ENCODE measurements at regions not wholly inside any gene's neighbourhood (a gene's known extent, or its start where the extent isn't known, plus 50 kb on each side); places are given as distances from the start of the nearest gene placed in this dataset.
A peak's percentile ranks its signal among the peaks of the same experiment; 100 is the strongest.

- DNase-seq: no peak
Observed at GRCh38 chr6:18973251-18973650, 586.1 kb downstream of the RNF144B start.

- no peak for DNase-seq
Observed at GRCh38 chr6:18976091-18976490, 588.9 kb downstream of the RNF144B start.

- no peak for DNase-seq
Observed at GRCh38 chr6:18976966-18977365, 589.8 kb downstream of the RNF144B start.

GRCh38 chr6:18978337-18979128, 591.4 kb downstream of the RNF144B start:
- DNase-seq: no peak

DNA sequence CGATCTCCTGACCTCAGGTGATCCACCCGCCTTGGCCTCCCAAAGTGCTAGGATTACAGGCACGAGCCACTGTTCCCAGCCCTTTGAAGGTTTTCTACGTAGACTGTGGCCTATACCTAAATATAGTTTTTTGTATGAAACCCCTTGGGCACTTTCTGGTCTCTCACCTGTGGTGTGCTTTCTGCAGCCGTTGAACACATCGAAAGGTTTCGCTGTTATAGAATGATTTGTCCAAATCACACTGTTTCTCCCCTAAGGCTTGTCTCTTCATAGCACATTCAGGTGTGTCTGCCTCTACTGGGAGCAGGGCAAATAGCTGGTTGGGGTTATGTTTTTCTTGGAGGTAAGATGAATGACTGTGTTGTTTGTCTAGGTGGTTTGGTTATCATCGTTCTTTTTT, 597.9 kb downstream of the RNF144B start:
- no peak for DNase-seq

DNA sequence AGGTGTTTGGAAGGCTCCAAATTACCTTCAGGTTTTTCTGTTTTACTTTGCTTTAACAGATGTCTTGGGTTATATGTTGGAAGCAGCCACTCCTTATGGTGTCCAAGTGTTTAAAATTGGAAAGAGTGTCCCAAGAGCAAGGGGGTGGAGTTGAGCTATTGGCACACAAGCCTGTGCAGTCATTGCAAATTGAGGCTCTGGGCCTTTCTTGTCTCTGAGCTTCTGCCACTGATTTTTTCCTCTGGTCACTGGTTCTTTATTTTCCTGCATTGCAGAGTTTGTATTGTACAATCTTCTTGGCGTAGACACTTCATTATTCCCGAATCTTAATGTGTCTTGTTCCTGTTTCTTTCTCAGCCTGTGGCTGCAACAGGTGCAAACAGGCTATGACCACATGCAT, 598.8 kb downstream of the RNF144B start:
- no peak for DNase-seq

- DNase-seq: no peak
Observed at GRCh38 chr6:18988636-18989035, 601.5 kb downstream of the RNF144B start.

GRCh38 chr6:18990059-18990978, 603.2 kb downstream of the RNF144B start:
- DNase-seq: peak; percentile 54

DNA sequence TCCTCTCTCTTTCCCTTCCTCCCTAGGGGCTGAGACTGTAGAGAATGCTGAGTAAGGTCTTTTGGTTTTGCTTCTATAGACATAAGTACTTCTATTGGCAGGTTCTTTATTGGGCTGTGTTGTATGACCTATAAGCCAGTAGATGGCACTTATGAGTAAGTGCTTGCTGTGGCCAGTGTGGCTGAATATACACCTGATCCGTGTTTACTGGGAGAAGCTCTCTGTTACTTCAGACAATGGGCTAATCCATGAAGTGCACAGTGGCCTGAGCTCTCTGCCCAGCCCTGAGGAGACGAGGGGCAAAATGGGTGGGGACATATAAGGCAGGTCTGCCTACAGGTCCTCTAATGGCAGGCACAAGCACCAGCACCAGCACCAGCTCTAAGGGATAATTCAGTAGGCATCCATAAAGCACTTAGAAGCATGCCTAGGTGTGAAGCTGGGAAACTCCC, 610.3 kb downstream of the RNF144B start:
- DNase-seq: peak; percentile 11

- no peak for DNase-seq
Observed at GRCh38 chr6:19002976-19003560, 615.9 kb downstream of the RNF144B start.

- DNase-seq: no peak
Observed at GRCh38 chr6:19004176-19004575, 617.0 kb downstream of the RNF144B start.

DNA sequence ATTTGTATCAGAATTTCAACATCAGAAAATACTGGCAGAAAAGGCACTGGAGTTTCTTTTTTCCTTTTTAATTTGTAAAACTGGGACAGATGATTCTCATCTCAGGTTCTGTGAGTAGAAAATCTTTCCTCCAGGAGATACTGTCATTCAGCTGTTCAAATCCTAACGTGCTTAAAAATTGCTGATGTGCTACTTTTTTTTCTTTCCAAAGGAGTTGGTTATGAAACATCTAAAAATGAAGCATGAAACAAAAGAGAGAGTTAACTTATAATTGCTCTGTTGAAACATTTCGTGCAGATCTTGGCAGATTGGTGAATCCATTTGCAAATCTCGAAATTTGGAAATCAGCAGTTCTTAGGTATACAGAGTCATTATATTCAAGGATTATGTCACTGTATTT, 622.6 kb downstream of the RNF144B start:
- no peak for DNase-seq

GRCh38 chr6:19013026-19013705, 626.0 kb downstream of the RNF144B start:
- DNase-seq: no peak

DNA sequence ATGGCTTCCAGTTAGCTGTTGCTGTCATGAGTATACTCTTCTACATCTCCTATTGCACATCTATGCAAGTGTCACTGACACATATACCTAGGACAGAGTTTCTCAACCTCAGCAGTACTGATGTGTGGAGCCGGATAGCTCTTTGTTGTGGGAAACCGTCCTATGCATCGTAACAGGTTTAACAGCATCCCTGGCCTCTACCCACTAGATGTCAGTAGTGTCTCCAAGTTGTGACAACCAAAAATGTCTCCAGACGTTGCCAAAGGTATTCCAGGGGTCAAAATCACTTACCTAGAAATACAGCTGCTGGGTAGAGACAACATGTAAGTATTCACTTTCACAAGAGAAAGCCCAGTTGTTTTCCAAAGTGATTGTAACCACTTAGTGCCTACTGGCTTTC, 637.6 kb downstream of the RNF144B start:
- DNase-seq: peak; percentile 1

DNA sequence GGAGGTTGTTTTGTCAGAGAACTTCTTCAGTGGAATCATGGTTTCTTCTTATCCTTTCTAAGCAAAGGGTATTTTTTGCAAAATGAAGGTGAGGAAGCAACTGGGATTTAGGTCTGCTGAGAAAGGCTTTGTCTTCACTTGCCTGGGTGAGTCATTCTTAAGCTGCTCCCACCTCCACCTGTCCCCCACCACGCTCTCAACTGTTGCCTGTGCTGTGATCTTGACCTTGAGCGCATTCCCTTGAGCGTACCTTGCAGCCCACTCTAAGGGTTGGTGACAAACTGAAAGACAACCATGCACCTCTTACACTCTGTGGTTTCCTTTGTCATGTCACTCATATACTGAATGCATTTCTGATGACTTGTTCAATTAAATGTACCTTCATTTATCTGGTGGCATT, 641.1 kb downstream of the RNF144B start:
- DNase-seq: no peak

DNA sequence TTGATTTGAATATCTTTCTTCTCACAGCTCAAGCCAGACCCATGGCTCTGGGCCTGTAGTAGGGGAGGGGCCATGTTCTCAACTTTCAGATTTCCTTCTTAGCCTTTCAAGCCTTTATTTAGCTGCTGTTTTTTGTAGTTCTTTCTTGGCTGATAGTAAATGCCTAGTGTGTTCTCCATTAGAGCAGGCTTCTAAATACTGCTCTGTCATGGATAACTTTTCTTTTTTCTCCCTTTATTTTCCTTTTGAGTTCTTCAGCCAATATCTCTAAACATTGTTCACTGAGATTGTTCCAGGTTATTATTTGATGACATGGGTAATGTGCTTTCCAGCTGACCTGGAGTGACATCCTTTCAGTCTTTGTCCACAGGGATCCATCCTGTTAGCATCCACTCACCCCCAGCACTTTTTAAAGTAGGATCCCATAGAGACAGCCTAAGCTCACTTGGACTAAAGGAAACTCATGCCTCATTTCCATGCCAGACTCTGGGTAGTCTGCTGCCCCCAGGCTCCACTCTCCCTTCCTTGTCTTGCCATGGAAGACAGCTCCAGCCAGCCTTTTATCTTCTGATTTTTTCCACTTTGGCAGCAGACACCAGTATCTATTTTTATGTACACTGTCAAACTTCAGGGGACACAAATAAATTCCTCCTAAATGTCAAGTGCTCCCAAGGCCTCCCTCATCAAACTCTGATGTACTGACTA, 645.6 kb downstream of the RNF144B start:
- DNase-seq: no peak

DNA sequence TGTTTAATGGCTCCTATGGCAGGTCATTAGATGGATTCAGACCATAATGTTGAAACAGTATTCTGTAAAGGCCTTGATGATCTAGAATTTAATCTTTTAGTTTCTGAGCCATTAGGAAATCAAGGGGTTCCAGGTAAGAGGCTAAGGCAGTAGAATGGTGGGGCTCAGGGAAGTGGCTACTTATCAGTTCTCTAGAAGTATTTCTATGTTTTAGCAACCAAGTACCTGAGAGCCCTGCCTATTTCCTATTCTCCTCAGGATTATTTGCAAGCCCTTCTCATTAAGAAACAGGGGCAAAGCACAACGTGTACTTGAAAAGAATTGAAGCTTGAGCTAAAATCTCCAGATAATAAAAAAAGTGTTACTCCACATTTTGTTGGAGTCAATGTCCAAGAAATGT, 646.5 kb downstream of the RNF144B start:
- DNase-seq: no peak

DNA sequence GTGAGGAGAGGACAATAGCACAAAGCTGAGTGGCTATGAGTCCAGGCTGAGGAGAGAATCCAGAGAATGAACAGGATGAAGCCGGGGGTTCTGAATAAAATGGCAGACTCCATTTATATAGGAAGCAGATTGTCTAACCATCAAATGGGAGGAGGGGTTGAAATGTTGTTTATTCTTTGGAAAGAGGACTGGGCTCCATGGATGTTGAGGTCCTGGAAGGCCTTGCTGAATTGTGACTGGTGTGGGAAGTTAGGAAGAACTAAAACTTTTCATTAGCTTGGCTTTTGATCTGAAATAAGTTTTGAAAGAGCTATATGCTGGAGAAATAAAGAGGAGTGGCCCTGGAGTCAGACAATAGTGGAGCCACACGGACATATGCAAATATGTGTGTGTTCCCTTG, 647.8 kb downstream of the RNF144B start:
- DNase-seq: no peak

DNA sequence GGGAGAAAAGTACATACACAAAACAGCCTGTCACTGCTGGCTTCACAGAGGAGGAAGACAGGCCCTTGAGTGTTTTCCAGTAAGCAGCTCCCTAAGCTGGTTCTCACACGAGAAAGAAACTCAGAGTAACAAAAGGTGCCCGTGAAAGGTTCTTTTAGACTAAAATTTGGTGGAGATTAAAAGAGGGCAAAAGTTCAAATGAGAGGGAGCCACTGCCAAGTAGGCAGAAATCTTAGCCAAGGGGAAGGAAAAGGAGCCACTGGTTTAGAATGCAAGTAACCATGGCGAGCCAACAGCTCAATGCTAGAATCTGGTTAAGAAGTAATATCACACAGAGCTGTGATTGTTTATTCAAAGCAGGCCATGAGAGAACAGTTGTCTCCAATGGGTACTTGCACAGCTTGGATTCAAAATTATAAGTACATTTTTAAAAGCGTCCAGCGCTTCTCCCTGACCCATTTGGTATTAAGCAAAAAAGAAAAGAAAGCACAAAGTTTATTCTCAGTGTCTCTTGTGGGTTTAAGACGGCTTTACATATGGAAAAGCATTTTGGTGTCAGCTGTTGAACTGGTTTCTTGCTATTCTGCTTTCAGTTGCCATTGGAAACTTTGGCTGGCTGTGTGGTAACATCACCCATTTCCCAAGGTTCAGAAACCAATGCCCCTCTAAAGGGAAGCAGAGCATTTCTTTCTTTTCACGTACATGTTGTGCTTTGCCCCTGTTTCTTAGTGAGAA, 648.5 kb downstream of the RNF144B start:
- DNase-seq: no peak

GRCh38 chr6:19036196-19036555, 649.0 kb downstream of the RNF144B start:
- no peak for DNase-seq

GRCh38 chr6:19037607-19038006, 650.5 kb downstream of the RNF144B start:
- DNase-seq: no peak

DNA sequence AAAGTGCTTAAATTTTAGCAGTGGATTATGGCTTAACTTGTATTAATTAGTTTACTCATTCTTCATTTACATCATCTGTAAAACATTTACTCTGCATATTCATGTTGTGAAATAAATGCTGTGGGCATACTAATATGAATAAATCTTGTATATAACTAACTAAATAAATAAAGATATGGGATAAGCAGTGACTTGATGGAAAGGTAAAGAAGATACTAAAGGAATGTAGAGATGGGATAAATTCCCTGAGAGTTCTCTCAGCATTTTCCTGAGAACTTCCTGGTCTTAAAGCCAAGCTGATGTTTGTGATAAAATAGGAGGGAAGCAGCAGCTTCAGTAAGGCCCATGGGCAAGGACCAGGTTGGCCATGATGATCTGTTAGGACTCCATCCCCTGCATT, 652.1 kb downstream of the RNF144B start:
- DNase-seq: no peak
